ENCODE measurements at regions not wholly inside any gene's neighbourhood (a gene's known extent, or its start where the extent isn't known, plus 50 kb on each side); places are given as distances from the start of the nearest gene placed in this dataset.

GRCh38 chr6:167668019-167668753 is 158.5 kb upstream of the AFDN start (continued):
- TF ChIP-seq CC2D1A (CRISPR knock-in tag; IDR thresholded peaks at IDR 0.05) (0 out of 2 replicates have a peak, but pooled peaks have one; percentile 67), ZNF44 (CRISPR knock-in tag; IDR thresholded peaks at IDR 0.05) (peak; percentile 29; the same call in 1 of the 2 replicates), ZBTB40 (IDR thresholded peaks at IDR 0.05) (no peak), ZBTB40 (CRISPR knock-in tag; IDR thresholded peaks at IDR 0.05) (peak; percentile 92), ZNF652 (CRISPR knock-in tag; IDR thresholded peaks at IDR 0.05; ENCODE audit: borderline replicate concordance, low read depth) (0 out of 2 replicates have a peak, but pooled peaks have one; percentile 23), HNRNPL (IDR thresholded peaks at IDR 0.05; ENCODE audit: low read depth, low read length) (peak; percentile 72; the same call in 1 of the 2 replicates), ZNF792 (CRISPR knock-in tag; IDR thresholded peaks at IDR 0.05) (peak; percentile 75; the same call in 1 of the 2 replicates), TRIM22 (IDR thresholded peaks at IDR 0.05) (no peak), NCOA5 (CRISPR knock-in tag; IDR thresholded peaks at IDR 0.05) (no peak), ATF1 (CRISPR knock-in tag; IDR thresholded peaks at IDR 0.05) (no peak; the same call in 1 of the 2 replicates), ZFP36L1 (CRISPR knock-in tag; IDR thresholded peaks at IDR 0.05) (peak; percentile 99), HNRNPUL1 (IDR thresholded peaks at IDR 0.05; ENCODE audit: low read depth, low read length) (no peak), CHCHD3 (CRISPR knock-in tag; IDR thresholded peaks at IDR 0.05) (no peak; the same call in 1 of the 2 replicates), ZFP36 (IDR thresholded peaks at IDR 0.05; ENCODE audit: borderline replicate concordance, low read depth, low read length, partially characterized antibody) (no peak), ZNF282 (IDR thresholded peaks at IDR 0.05; ENCODE audit: partially characterized antibody) (no peak), ZNF205 (CRISPR knock-in tag; IDR thresholded peaks at IDR 0.05) (no peak; the same call in 1 of the 2 replicates), YEATS2 (CRISPR knock-in tag; IDR thresholded peaks at IDR 0.05; ENCODE audit: borderline replicate concordance) (peak; percentile 71; the same call in 1 of the 2 replicates), TSC22D2 (CRISPR knock-in tag; IDR thresholded peaks at IDR 0.05; ENCODE audit: borderline replicate concordance) (peak; percentile 81), ZNF883 (CRISPR knock-in tag; IDR thresholded peaks at IDR 0.05; ENCODE audit: not compliant biosample characterization) (peak; percentile 93), U2AF1 (optimal IDR thresholded peaks at IDR 0.05; ENCODE audit: low read depth, low read length) (peak; percentile 30), ZNF292 (CRISPR knock-in tag; IDR thresholded peaks at IDR 0.05; ENCODE audit: borderline replicate concordance, low read depth) (peak; percentile 99), NR3C1 (CRISPR knock-in tag; IDR thresholded peaks at IDR 0.05) (no peak)
